K562 (cell line): ENCODE measurements at regions not wholly inside any gene's neighbourhood (a gene's known extent, or its start where the extent isn't known, plus 50 kb on each side); places are given as distances from the start of the nearest gene placed in this dataset.
A peak's percentile ranks its signal among the peaks of the same experiment; 100 is the strongest.

Experiments
- BCL6 ChIP-seq: fragments of 250-450 bp; sonication (Bioruptor Pico); IDR thresholded peaks from 2 replicates; pipeline ENCODE4 v1.4.0; 2020
- CREB1 ChIP-seq, 2 experiments: sonication (generic) in 1 of 2; formaldehyde crosslinking in 1 of 2; IDR thresholded peaks; 2 replicates each; pipeline versions ENCODE4 v1.6.1 to v1.8.0; 2012 to 2022; ENCODE audit warnings: inconsistent platforms in 1 of 2, mild to moderate bottlenecking in 1 of 2, missing genetic modification reagents in 1 of 2, moderate library complexity in 1 of 2
- DDX20 ChIP-seq: fragments of 450-650 bp; IDR thresholded peaks from 2 replicates; pipeline ENCODE4 v1.6.1; 2016; ENCODE audit warnings: missing genetic modification characterization, low read depth, mild to moderate bottlenecking, missing compliant biosample characterization, moderate library complexity
- FOXJ2 ChIP-seq: fragments of 200-800 bp; sonication (Bioruptor generic); IDR thresholded peaks from 2 replicates; pipeline ENCODE4 v1.6.1; 2016; ENCODE audit warnings: missing genetic modification characterization, missing compliant biosample characterization
- HDAC2 ChIP-seq: fragments of 450-650 bp; IDR thresholded peaks from 2 replicates; pipeline ENCODE4 v1.6.1; 2016; ENCODE audit warnings: mild to moderate bottlenecking
- LARP7 ChIP-seq: fragments of 450-650 bp; IDR thresholded peaks from 2 replicates; pipeline ENCODE4 v1.6.1; 2016
- MEF2D ChIP-seq: conservative IDR thresholded peaks from 2 replicates; pipeline ENCODE4 v1.6.1; 2016; ENCODE audit warnings: low read depth, missing genetic modification characterization, missing compliant biosample characterization
- MIER1 ChIP-seq: fragments of 450-650 bp; IDR thresholded peaks from 2 replicates; pipeline ENCODE4 v1.6.1; 2016; ENCODE audit warnings: antibody characterized with exemption, mild to moderate bottlenecking, low read depth
- MYBL2 ChIP-seq, 2 experiments: fragments of 450-650 bp in 1 of 2; sonication (generic) in 1 of 2; formaldehyde crosslinking in 1 of 2; IDR thresholded peaks; 2 replicates each; pipeline versions ENCODE4 v1.6.1 to v1.8.1; 2017 to 2022; ENCODE audit warnings: borderline replicate concordance in 1 of 2, inconsistent platforms in 1 of 2, low read depth in 1 of 2, mild to moderate bottlenecking in 1 of 2, missing genetic modification reagents in 1 of 2, moderate library complexity in 1 of 2
- NBN ChIP-seq: fragments of 450-650 bp; IDR thresholded peaks from 2 replicates; pipeline ENCODE4 v1.6.1; 2016; ENCODE audit warnings: low read depth, mild to moderate bottlenecking
- NCOA1 ChIP-seq: fragments of 450-650 bp; IDR thresholded peaks from 2 replicates; pipeline ENCODE4 v1.6.1; 2016; ENCODE audit warnings: low read depth
- NELFE ChIP-seq: IDR thresholded peaks from 2 replicates; pipeline ENCODE4 v1.6.1; 2011; ENCODE audit warnings: mild to moderate bottlenecking; ENCODE audit not compliant: insufficient read depth, insufficient read length
- NFE2 ChIP-seq: IDR thresholded peaks from 2 replicates; pipeline ENCODE4 v1.6.1; 2014; ENCODE audit warnings: antibody characterized with exemption, low read depth
- NFE2L1 ChIP-seq: fragments of 450-650 bp; IDR thresholded peaks from 2 replicates; pipeline ENCODE4 v1.6.1; 2016; ENCODE audit warnings: missing genetic modification characterization, low read depth, mild to moderate bottlenecking, missing compliant biosample characterization, moderate library complexity, borderline replicate concordance
- POLR2AphosphoS5 ChIP-seq: IDR thresholded peaks from 2 replicates; pipeline ENCODE4 v1.6.1; 2011; ENCODE audit warnings: mild to moderate bottlenecking, low read depth, low read length, moderate library complexity; ENCODE audit not compliant: control insufficient read depth, insufficient read depth
- POLR2B ChIP-seq: fragments of 450-650 bp; IDR thresholded peaks from 2 replicates; pipeline ENCODE4 v1.6.1; 2018; ENCODE audit warnings: low read depth; ENCODE audit not compliant: partially characterized antibody
- PPARD ChIP-seq: fragments of 250-450 bp; sonication (Bioruptor Pico); IDR thresholded peaks from 2 replicates; pipeline ENCODE4 v1.8.0; 2022; ENCODE audit warnings: inconsistent platforms, mild to moderate bottlenecking, moderate library complexity
- SIN3A ChIP-seq, 2 experiments: fragments of 150-350 bp in 1 of 2; IDR thresholded peaks; 2 replicates each; pipeline ENCODE4 v1.6.1; 2011 to 2016; ENCODE audit warnings: borderline replicate concordance in 2 of 2, low read depth in 2 of 2, low read length in 2 of 2, mild to moderate bottlenecking in 2 of 2, moderate library complexity in 2 of 2; ENCODE audit not compliant: control insufficient read depth in 1 of 2
- ZBTB17 ChIP-seq: fragments of 450-650 bp; formaldehyde crosslinking; IDR thresholded peaks from 2 replicates; pipeline ENCODE4 v1.4.0; 2020; ENCODE audit warnings: mild to moderate bottlenecking
- ZBTB8A ChIP-seq: fragments of 450-650 bp; IDR thresholded peaks from 2 replicates; pipeline ENCODE4 v1.6.1; 2018; ENCODE audit warnings: mild to moderate bottlenecking, moderate library complexity; ENCODE audit not compliant: partially characterized antibody
- ZFP30 ChIP-seq: fragments of 250-450 bp; sonication (Bioruptor Pico); IDR thresholded peaks from 2 replicates; pipeline ENCODE4 v1.8.0; 2022; ENCODE audit warnings: moderate library complexity, mild to moderate bottlenecking, inconsistent platforms, borderline replicate concordance
- ZNF121 ChIP-seq: sonication (generic); formaldehyde crosslinking; conservative IDR thresholded peaks from 2 replicates; pipeline ENCODE4 v1.8.0; 2022; ENCODE audit warnings: missing genetic modification reagents
- ZNF140 ChIP-seq: fragments of 250-450 bp; sonication (Bioruptor Pico); IDR thresholded peaks from 2 replicates; pipeline ENCODE4 v1.8.0; 2021; ENCODE audit warnings: moderate library complexity, mild to moderate bottlenecking, inconsistent platforms
- ZNF551 ChIP-seq: fragments of 250-450 bp; sonication (Bioruptor Pico); IDR thresholded peaks from 2 replicates; pipeline ENCODE4 v1.5.0; 2021; ENCODE audit warnings: mild to moderate bottlenecking, moderate library complexity
- ZNF589 ChIP-seq: fragments of 200-800 bp; sonication (Bioruptor generic); IDR thresholded peaks from 2 replicates; pipeline ENCODE4 v1.6.1; 2016; ENCODE audit warnings: low read depth, missing genetic modification characterization, missing compliant biosample characterization
- TF ChIP-seq, protein P1 (sequence below): fragments of 450-650 bp; formaldehyde crosslinking; IDR thresholded peaks from 2 replicates; pipeline ENCODE4 v1.4.0; 2022; ENCODE audit warnings: missing genetic modification characterization
- TF ChIP-seq, protein P2 (sequence below): fragments of 250-450 bp; sonication (Bioruptor Pico); IDR thresholded peaks from 2 replicates; pipeline ENCODE4 v1.5.0; 2021; ENCODE audit warnings: mild to moderate bottlenecking, borderline replicate concordance

DNA sequence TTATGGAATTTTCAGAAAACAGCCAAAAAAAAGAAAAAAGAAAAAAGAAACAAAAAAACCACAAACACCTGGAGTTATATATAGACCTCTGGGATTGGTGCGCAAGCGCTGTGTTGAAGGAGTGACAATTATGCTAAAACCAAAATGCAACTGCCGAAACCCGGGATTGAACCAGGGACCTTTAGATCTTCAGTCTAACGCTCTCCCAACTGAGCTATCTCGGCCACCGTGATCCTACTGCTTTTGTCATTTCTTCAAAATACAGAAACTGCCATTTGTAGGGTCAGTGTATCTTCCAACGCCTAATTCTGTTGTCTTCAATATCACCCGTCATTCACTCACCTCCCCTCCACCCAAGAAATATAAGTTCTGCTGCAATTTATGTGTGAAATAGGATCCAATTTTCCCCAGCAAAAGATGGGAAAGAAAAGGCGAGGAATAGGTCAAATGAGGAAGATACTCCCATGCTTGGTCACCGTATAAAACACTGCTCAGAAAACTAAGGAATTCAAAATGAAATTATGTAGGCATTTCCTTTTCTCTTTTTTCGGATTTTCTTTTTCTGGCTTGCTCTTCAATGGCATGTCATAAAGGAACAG is 116.0 kb downstream of the TRIM27 start (continued):
- TF ChIP-seq POLR2B (no peak), MYBL2 (IDR thresholded peaks at IDR 0.05; ENCODE audit: low read depth) (0 out of 2 replicates have a peak, but pooled peaks have one; percentile 20), MYBL2 (CRISPR knock-in tag; IDR thresholded peaks at IDR 0.05; ENCODE audit: borderline replicate concordance) (no peak), ZNF140 (CRISPR knock-in tag) (no peak), ZNF121 (no peak), ZNF589 (0 out of 2 replicates have a peak, but pooled peaks have one; percentile 50), MEF2D (tag) (peak; percentile 63), MIER1 (no peak), HDAC2 (no peak), POLR2AphosphoS5 (no peak), NFE2 (no peak), NELFE (no peak), BCL6 (no peak), SIN3A (IDR thresholded peaks at IDR 0.05; ENCODE audit: borderline replicate concordance in 2 of 2, control insufficient read depth in 1 of 2, low read depth in 2 of 2, low read length in 2 of 2) (peak in 1 of 2 experiments; percentile 33; a peak in 1 of 4 replicates), ZFP30 (no peak), ZBTB8A (no peak), LARP7 (no peak), FOXJ2 (tag) (no peak), NCOA1 (no peak; the same call in 1 of the 2 replicates), ZBTB17 (no peak), DDX20 (tag) (no peak), NFE2L1 (tag) (no peak), ZNF551 (CRISPR knock-in tag) (no peak), CREB1 (IDR thresholded peaks at IDR 0.05) (no peak), CREB1 (CRISPR knock-in tag; IDR thresholded peaks at IDR 0.05) (no peak), NBN (peak; percentile 92), PPARD (CRISPR knock-in tag) (no peak)
- TF ChIP-seq, protein P1, sequence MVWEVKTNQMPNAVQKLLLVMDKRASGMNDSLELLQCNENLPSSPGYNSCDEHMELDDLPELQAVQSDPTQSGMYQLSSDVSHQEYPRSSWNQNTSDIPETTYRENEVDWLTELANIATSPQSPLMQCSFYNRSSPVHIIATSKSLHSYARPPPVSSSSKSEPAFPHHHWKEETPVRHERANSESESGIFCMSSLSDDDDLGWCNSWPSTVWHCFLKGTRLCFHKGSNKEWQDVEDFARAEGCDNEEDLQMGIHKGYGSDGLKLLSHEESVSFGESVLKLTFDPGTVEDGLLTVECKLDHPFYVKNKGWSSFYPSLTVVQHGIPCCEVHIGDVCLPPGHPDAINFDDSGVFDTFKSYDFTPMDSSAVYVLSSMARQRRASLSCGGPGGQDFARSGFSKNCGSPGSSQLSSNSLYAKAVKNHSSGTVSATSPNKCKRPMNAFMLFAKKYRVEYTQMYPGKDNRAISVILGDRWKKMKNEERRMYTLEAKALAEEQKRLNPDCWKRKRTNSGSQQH, result 0 out of 2 replicates have a peak, but pooled peaks have one; percentile 10
- TF ChIP-seq, protein P2, sequence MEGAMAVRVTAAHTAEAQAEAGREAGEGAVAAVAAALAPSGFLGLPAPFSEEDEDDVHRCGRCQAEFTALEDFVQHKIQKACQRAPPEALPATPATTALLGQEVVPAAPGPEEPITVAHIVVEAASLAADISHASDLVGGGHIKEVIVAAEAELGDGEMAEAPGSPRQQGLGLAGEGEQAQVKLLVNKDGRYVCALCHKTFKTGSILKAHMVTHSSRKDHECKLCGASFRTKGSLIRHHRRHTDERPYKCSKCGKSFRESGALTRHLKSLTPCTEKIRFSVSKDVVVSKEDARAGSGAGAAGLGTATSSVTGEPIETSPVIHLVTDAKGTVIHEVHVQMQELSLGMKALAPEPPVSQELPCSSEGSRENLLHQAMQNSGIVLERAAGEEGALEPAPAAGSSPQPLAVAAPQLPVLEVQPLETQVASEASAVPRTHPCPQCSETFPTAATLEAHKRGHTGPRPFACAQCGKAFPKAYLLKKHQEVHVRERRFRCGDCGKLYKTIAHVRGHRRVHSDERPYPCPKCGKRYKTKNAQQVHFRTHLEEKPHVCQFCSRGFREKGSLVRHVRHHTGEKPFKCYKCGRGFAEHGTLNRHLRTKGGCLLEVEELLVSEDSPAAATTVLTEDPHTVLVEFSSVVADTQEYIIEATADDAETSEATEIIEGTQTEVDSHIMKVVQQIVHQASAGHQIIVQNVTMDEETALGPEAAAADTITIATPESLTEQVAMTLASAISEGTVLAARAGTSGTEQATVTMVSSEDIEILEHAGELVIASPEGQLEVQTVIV (CRISPR knock-in tag), result no peak
